Ovary (tissue), 7 donors: ENCODE measurements at regions not wholly inside any gene's neighbourhood (a gene's known extent, or its start where the extent isn't known, plus 50 kb on each side); places are given as distances from the start of the nearest gene placed in this dataset.

Source experiments
- DNase-seq, 5 donors: peaks; one replicate each; pipeline ENCODE4 v3.0.0-alpha.2; 2019 to 2020
- H3K27ac ChIP-seq, 2 donors: fragments of 200-600 bp; one replicate each; pipeline versions ENCODE4 v1.5.1 to v1.8.0; 2019 to 2022
- H3K27me3 ChIP-seq: fragments of 200-600 bp; one replicate; pipeline ENCODE4 v1.8.0; 2022
- H3K36me3 ChIP-seq: fragments of 200-600 bp; sonication (generic); one replicate; pipeline ENCODE4 v1.5.1; 2019
- H3K4me1 ChIP-seq: one replicate; pipeline ENCODE4 v1.8.1; 2013; ENCODE audit warnings: mild to moderate bottlenecking, moderate library complexity; ENCODE audit not compliant: insufficient read depth
- H3K4me3 ChIP-seq: fragments of 200-600 bp; sonication (generic); one replicate; pipeline ENCODE4 v1.5.1; 2017
- H3K9me3 ChIP-seq, 2 donors: fragments of 200-600 bp in 1 of 2; sonication (generic) in 1 of 2; one replicate each; pipeline versions ENCODE4 v1.5.1 to v1.8.1; 2013 to 2019; ENCODE audit warnings: mild to moderate bottlenecking in 1 of 2, moderate library complexity in 1 of 2
- EP300 ChIP-seq: sonication (generic); formaldehyde crosslinking; IDR thresholded peaks from one replicate; pipeline ENCODE4 v1.6.1; 2017; ENCODE audit warnings: antibody characterized with exemption
- POLR2A ChIP-seq: fragments of 450-650 bp; IDR thresholded peaks from one replicate; pipeline ENCODE4 v1.6.1; 2017; ENCODE audit warnings: antibody characterized with exemption, mild to moderate bottlenecking, moderate library complexity
- WGBS, 3 donors: extraction: QIAGEN DNeasy Blood & Tissue Kit in 1 of 3; methylation state at CpG; one replicate each; pipeline versions ENCODE4 v1.1.5 to v1.1.7; 2013 to 2017; 5-methylcytosine and 5-hydroxymethylcytosine counted together
- intact Hi-C, 4 donors: fragments of 100-400 bp; cut with DNase I; formaldehyde crosslinking; loops; one replicate each; pipeline versions ENCODE4 v1.11.0 to v1.15.1; 2022 to 2023
- TF ChIP-seq, protein P1 (sequence below), 3 donors: fragments of 450-650 bp in 2 of 3; fragments of 200-600 bp in 1 of 3; IDR thresholded peaks; one replicate each; pipeline versions ENCODE4 v1.5.1 to v1.8.0; 2016 to 2022; ENCODE audit warnings: antibody characterized with exemption in 3 of 3, mild to moderate bottlenecking in 1 of 3
- donor health status: DM: no; HTN: no; CAD: no; lungs with moderate emphysema.
- donor health status: DM: no; HTN: no; CAD: no.
- donor health status: Bipolar disorder and iron deficiency.
- donor health status: DM: no; HTN: no; CAD: no.
- donor health status: DM: yes; HTN: yes; CAD: no.

DNA sequence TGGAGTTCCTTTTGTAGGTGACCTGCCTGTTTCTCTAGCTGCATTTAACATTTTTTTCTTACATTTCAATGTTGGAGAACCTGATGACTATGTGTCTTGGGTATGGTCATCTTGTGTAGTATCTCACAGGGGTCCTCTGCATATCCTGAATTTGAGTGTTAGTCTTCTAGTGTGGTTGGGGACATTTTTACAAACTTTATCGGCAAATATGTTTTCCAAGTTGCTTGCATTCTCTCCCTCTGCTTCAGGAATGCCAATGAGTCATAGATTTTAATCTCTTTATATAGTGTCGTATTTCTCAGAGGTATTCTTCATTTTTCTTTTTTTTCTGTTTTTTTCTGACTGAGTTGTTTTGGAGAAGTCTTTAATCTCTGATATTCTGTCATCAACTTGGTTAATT is 684.0 kb downstream of the NCAM2 start:
- H3K27me3 ChIP-seq, result no peaks in the 10 kb centered on the region
- no peaks in the 10 kb centered on the region for H3K4me1 ChIP-seq
- no peak overlapping the region for H3K27ac ChIP-seq
- DNase-seq, result no peak
- intact Hi-C loops, result no loop called here
- H3K36me3 ChIP-seq, result no peaks in the 10 kb centered on the region
- H3K4me3 ChIP-seq, result no peak overlapping the region
- TF ChIP-seq, protein P1, sequence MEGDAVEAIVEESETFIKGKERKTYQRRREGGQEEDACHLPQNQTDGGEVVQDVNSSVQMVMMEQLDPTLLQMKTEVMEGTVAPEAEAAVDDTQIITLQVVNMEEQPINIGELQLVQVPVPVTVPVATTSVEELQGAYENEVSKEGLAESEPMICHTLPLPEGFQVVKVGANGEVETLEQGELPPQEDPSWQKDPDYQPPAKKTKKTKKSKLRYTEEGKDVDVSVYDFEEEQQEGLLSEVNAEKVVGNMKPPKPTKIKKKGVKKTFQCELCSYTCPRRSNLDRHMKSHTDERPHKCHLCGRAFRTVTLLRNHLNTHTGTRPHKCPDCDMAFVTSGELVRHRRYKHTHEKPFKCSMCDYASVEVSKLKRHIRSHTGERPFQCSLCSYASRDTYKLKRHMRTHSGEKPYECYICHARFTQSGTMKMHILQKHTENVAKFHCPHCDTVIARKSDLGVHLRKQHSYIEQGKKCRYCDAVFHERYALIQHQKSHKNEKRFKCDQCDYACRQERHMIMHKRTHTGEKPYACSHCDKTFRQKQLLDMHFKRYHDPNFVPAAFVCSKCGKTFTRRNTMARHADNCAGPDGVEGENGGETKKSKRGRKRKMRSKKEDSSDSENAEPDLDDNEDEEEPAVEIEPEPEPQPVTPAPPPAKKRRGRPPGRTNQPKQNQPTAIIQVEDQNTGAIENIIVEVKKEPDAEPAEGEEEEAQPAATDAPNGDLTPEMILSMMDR (IDR thresholded peaks at IDR 0.05), result no peak
- TF ChIP-seq EP300 (no peak), POLR2A (no peak)
- WGBS, 3 donors, result 72 to 86% (median 74%) methylated on average over 2 of the region's 2 CpGs
- H3K9me3 ChIP-seq, result no peaks in the 10 kb centered on the region

DNA sequence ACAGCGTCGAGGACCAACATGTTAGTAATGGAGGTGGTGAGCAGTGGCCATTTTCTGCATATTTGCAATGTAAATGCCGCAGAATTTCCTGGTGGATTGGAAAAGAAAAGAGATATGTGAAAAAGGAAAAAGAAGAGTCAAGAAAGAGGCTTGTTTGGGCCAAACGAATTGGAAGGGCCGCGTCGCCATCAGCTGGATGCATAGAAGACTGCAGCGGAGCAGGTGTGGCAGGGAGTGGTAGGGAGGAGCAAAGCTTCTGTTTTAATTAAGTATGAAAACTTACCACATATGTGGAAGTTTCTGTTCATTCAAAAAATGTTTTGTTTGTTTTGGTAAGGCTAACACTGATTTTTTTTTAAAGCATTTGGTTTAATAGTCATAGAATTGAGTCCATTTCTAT is 690.7 kb downstream of the NCAM2 start:
- H3K4me1 ChIP-seq, result no peaks in the 10 kb centered on the region
- WGBS, 3 donors, result 57 to 62% (median 60%) methylated on average over 8 of the region's 8 CpGs
- no peaks in the 10 kb centered on the region for H3K27me3 ChIP-seq
- intact Hi-C loops, result no loop called here
- no peak overlapping the region for H3K27ac ChIP-seq
- no peak overlapping the region for H3K4me3 ChIP-seq
- no peaks in the 10 kb centered on the region for H3K9me3 ChIP-seq
- no peaks in the 10 kb centered on the region for H3K36me3 ChIP-seq
- no peak for DNase-seq
- no peak for TF ChIP-seq EP300
- TF ChIP-seq POLR2A, result no peak
- TF ChIP-seq, protein P1 (IDR thresholded peaks at IDR 0.05), result no peak

DNA sequence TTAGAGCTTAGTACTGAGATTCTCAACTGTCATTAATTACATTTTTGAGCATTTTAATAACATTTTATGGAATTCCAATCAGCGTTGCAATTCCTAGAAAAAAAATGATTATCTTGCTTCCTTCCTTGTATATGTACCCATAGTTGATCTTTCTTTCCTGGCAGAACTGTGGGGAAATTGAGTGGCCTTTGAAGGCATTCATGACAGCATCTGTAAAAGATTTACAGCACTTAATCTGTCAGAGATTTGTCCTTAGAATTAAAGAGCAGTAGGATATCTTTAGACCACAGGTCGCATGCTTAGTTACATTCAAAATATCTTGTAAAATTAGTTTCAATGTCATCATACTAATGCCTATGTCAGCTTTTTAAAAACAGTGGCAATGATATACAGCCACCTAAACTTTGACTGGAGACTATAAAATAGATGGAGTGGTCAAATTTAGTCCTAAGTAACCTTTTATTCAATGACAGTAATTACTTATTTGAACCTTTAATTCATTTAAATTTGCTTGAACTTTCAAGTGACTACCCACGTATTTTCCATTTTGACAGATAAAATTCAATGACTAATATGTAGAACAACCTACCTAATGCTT is 692.0 kb downstream of the NCAM2 start:
- Histone ChIP-seq H3K9me3 (no peaks in the 10 kb centered on the region), H3K27me3 (no peaks in the 10 kb centered on the region), H3K4me1 (no peaks in the 10 kb centered on the region), H3K36me3 (no peaks in the 10 kb centered on the region), H3K4me3 (no peak overlapping the region), H3K27ac (no peak overlapping the region)
- no peak for DNase-seq
- intact Hi-C loops, result no loop called here
- TF ChIP-seq, protein P1 (IDR thresholded peaks at IDR 0.05), result no peak
- TF ChIP-seq EP300 (no peak), POLR2A (no peak)
- 69 to 72% (median 71%) methylated on average over 3 of the region's 3 CpGs for WGBS, 3 donors

DNA sequence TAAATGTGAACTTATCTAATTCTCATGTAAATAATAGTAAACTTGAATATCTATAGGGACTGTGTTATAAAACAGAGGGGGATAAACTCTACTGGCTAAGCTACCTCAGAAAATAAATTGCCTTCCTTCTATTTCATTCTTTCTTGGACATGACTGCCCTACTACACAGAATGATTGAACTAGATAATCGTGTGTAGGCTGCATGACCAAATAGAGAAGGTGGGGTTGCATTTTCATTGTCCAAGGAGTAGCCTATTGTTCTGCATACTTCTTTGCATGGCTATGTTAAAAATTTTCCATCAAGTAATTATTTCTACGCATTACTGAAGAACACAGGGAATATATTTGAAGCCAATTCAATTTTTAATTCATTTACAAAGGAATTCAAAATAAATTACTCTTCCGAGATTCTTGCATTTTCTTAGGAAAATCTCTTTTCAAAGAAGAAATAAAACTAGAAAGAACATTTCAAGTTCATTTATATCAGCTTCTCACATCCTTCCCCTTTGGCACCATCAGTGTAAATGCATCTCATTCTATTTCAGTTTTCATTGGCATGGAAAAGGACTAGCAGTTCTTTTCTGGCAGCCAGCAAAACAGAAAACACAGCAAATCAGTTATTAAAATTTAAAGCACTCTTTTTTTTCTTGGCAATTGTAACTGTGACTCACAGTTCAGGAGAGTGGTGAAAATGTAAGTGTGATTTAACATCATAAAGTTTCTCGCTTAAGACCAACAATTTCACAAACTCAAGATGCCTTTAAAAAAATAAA is 714.7 kb downstream of the NCAM2 start:
- Histone ChIP-seq H3K4me1 (no peaks in the 10 kb centered on the region), H3K9me3 (no peaks in the 10 kb centered on the region), H3K4me3 (no peak overlapping the region), H3K36me3 (no peaks in the 10 kb centered on the region), H3K27me3 (no peaks in the 10 kb centered on the region), H3K27ac (no peak overlapping the region)
- intact Hi-C loops, result no loop called here
- DNase-seq, result no peak
- TF ChIP-seq, protein P1 (IDR thresholded peaks at IDR 0.05), result no peak
- TF ChIP-seq POLR2A, result no peak
- no peak for TF ChIP-seq EP300
- WGBS, 3 donors, result 12 to 16% (median 16%) methylated on average over 4 of the region's 4 CpGs
